A204.1 (cell line): ENCODE measurements at regions not wholly inside any gene's neighbourhood (a gene's known extent, or its start where the extent isn't known, plus 50 kb on each side); places are given as distances from the start of the nearest gene placed in this dataset.
"Not testable (repeated sequence)": the region's sequence is repeated elsewhere in the genome, so short reads cannot be mapped to it uniquely, and the experiment has no call there.

Source experiments
- FAIRE-seq: peaks from 2 replicates; lab custom pipeline; 2012; peaks lifted over from hg19 to GRCh38; lab: Jason Lieb, UNC

GRCh38 chr3:110958313-110959147 lies 113.1 kb upstream of the NECTIN3 start:
- FAIRE-seq = no peak

GRCh38 chr3:110965976-110966375 lies 105.6 kb upstream of the NECTIN3 start:
- no peak for FAIRE-seq

DNA sequence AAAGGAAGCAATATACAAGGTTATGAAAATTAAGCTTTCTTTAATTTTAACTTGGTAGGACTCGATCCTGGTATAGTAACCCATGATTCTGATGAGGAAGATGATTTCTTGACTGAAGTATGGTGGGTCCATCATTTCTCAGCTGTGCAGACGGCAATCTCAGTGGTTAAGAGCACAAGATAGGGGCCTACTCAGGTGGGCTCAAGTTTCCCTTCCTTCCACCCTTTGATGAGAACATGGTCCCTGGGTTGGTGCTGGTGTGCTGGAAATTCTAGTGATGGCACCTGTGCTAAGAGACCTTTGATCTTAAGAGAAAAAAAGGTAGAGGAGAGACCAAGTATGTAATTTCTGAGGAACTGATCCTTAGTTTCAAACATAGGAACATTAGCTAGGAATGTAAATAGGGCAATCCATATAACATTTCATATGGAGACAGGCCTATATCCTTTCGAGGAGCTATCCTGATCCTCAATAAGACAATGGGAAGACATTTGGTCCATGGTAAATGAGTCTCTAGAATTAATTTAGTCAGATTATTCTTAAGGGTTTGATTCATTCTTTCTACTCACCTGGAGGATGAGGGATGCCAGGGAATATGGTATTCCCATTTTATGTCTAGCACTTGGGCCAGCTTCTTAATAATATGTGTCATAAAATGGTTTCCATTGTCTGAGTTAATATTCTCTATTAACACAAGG lies 104.5 kb upstream of the NECTIN3 start:
- no peak for FAIRE-seq

DNA sequence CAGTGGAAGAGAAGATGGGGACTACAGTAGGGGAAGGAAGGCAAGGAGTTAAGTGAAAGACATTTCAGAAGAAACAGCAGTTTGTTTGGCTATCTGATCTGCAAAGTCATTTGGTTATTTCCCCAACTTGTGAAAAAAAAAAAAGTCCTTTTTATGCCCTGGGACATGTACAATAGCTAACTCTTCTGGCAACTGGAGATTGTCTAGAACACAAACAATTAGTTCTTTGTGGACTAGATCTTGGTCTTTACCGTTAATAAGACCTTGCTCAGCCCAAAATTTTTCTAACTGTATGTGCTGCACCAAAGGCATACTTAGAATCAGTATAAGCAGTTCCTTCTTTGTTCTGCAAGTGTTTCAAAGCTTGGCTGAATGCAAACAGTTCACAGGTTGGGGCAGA lies 103.5 kb upstream of the NECTIN3 start:
- FAIRE-seq = no peak

DNA sequence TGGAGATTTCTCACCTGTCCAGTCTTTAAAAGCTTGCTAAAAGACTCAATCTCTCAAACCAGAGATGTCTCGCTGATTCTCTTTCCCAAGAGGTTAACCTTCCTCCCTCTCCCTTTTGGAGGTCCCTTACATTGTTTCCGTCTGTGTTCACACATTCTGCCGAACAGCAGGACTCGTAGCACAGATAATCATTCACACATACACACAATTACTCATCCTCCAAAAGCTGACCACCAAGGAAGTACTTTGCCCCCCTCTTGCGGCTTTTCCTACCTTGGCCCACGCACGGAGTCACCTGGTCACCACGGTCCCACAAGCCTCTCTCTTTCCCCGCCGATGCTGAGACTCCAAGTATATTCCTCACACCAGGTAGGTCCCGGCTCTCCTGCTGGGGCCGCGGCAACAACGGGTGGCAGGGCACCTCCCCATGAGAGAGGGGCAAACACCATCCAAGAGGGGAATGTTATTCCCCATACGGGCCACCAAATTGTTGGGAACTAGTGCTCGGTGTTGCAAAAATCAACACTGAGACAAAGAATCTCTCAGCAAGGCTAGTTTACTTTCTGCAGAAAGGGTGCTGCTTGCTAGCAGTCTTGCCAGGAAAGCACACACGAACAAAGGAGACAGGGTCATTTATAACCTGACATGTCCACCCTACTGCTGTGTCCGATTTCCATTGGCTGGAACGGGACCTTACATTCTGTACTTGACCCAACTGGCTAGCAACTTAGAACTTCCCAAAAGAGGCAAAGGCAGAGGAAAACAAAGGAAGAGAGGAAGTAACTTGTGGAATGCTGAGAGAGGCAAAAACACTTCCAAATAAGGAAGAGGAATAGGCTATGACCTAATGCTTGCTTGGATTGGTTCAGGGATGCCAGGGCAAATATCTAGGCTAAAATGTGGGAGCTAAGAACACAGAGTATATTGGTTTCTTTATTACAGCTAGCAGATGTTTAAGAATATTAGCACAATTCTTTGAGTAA lies 102.1 kb upstream of the NECTIN3 start:
- FAIRE-seq = no peak

- FAIRE-seq = no peak
Measured at GRCh38 chr3:110971010-110971601, 100.5 kb upstream of the NECTIN3 start.

DNA sequence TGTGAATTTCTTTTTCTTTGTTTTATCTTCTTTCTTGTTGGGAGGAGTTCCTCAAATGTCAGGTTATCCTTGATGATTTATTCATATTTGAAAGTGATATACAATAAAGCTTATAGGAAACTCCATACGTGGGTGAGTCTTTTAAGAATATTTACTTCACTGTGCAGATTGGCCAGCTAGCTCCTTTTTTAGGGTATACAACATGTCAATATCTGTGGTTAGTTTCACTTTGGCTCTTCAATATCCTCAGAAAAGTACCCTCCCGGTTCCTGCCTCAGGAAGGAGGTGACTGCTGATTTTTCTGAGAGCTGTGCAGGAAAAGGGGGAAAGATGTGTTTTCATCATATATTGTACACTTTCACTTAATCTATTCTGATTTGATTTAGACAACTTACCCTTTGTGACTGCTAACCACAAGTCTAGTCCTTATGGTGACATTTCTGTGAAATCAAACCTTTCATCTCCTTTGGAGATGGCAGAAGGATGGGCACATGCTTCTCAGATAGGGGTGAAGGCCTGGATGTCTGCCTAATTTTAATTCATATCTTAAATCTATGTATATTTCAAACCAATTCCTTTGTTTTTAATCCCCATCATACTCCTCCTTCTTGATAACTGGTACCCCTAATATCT lies 98.2 kb upstream of the NECTIN3 start:
- no peak for FAIRE-seq

GRCh38 chr3:110974902-110975301 lies 96.7 kb upstream of the NECTIN3 start:
- FAIRE-seq = no peak

DNA sequence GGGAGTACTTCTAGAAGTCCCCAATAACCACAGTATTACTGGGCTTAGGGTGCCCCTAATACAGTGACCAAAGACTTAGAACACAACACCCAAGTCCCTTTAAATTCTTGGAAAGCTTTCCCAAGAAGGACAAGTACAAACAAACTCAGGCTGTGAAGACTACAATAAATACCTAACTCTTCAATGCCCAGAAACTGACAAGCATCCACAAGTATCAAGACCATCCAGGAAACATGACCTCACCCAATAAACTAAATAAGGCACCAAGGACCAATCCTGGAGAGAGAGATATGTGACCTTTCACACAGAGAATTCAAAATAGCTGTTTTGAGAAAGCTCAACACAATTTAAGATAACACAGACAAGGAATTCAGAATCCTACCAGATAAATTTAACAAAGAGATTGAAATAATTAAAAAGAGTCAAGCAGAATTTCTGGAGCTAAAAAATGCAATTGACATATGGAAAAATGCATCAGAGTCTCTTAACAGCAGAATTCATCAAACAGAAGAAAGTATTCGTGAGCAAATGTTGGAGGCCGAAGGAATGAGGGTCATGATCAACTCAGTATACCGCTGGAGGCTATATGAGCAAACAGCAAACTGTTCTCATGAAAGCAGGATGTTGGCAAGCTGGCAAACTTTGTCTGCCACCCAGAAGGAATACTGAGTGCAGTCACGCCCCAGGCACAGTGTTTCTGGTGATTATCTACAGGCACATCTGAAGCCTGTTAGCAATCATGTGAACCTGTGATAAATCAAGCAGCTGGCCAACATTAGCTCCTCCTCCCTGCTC lies 87.0 kb upstream of the NECTIN3 start:
- no peak for FAIRE-seq

DNA sequence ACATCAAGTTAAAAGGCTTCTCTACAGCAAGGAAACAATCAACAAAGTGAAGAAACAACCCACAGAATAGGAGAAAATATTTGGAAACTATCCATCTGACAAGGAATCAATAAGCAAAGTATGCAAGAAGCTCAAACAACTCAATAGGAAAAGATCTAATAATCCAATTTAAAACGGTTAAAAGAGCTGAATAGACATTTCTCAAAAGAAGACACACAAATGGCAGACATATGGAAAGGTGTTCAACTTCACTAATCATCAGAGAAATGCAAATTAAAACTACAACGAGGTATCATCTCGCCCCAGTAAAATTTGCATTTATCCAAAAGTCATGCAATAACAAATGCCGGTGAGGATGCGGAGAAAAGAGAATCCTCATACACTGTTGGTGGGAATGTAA lies 82.2 kb upstream of the NECTIN3 start:
- no peak for FAIRE-seq

- FAIRE-seq = no peak
Measured at GRCh38 chr3:110995461-110996231, 76.0 kb upstream of the NECTIN3 start.

DNA sequence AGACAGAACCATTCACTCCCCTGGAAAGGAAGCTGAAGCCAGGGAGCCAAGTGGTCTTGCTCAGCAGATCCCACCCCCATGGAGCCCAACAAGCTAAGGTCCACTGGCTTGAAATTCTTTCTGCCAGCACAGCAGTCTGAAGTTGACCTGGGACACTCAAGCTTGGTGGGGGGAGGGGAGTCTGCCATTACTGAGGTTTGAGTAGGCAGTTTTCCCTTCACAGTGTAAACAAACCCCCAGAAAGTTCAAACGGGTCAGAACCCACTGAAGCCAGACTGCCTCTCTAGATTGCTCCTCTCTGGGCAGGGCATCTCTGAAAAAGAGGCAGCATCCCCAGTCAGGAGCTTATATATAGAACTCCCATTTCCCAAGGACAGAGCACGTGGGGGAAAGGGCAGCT lies 72.8 kb upstream of the NECTIN3 start:
- FAIRE-seq = not testable (repeated sequence)

GRCh38 chr3:111006485-111006884 lies 65.1 kb upstream of the NECTIN3 start:
- FAIRE-seq = not testable (repeated sequence)

- FAIRE-seq = no peak
Measured at GRCh38 chr3:111012388-111013248, 59.0 kb upstream of the NECTIN3 start.
